ENCODE measurements at regions not wholly inside any gene's neighbourhood (a gene's known extent, or its start where the extent isn't known, plus 50 kb on each side); places are given as distances from the start of the nearest gene placed in this dataset.

DNA sequence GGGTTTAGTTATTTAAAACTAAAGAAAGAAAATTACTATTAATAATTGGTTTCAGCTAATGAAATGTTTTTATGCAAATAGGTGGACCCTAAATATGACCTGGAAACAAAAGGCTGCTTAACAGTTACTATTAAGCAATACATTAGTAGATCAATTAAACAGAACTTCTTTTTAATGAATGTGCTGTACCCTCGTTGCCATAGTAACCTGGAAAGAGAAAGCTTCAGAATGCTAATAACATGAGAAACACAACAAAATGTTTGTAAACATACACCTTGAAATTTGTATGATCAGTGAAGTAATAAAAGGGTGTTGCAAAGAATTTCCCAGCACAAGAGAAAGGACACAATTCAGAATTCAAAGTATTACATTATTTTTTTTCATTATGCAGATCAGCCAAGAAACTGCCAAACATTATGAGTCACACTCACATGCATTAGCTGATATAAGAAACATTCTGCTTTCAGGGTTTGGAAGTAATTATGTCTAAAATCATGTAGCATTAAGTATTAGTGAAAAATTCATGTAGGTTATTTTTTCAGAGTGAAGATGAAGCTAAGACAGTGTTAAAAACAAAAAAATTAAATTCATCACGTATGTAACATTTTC lies 348.3 kb downstream of the ISL1 start:
- TF ChIP-seq, protein P1, sequence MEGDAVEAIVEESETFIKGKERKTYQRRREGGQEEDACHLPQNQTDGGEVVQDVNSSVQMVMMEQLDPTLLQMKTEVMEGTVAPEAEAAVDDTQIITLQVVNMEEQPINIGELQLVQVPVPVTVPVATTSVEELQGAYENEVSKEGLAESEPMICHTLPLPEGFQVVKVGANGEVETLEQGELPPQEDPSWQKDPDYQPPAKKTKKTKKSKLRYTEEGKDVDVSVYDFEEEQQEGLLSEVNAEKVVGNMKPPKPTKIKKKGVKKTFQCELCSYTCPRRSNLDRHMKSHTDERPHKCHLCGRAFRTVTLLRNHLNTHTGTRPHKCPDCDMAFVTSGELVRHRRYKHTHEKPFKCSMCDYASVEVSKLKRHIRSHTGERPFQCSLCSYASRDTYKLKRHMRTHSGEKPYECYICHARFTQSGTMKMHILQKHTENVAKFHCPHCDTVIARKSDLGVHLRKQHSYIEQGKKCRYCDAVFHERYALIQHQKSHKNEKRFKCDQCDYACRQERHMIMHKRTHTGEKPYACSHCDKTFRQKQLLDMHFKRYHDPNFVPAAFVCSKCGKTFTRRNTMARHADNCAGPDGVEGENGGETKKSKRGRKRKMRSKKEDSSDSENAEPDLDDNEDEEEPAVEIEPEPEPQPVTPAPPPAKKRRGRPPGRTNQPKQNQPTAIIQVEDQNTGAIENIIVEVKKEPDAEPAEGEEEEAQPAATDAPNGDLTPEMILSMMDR (IDR thresholded peaks at IDR 0.05), result no peak
- TF ChIP-seq POLR2A (IDR thresholded peaks at IDR 0.05) (no peak), POLR2AphosphoS5 (IDR thresholded peaks at IDR 0.05) (no peak)
